ENCODE measurements at regions not wholly inside any gene's neighbourhood (a gene's known extent, or its start where the extent isn't known, plus 50 kb on each side); places are given as distances from the start of the nearest gene placed in this dataset.

- no peak overlapping the region for H3K9ac ChIP-seq (replicated peaks in 1 of 4; ENCODE audit: extremely low read depth in 1 of 4, low read depth in 3 of 4, low read length in 3 of 4)
- no peaks in the 10 kb centered on the region for H3K23me2 ChIP-seq (ENCODE audit: low read depth, low read length)
- H3K4me3 ChIP-seq (ENCODE audit: extremely low read depth in 1 of 4, insufficient read depth in 2 of 4, low read depth in 3 of 4, low read length in 4 of 4): no peak overlapping the region
- no peak overlapping the region for H2BK120ac ChIP-seq (replicated peaks; ENCODE audit: low read depth, low read length)
- no peak overlapping the region for H4K8ac ChIP-seq (ENCODE audit: extremely low read depth, insufficient read depth, low read length)
- no peaks in the 10 kb centered on the region for H3K4me1 ChIP-seq (replicated peaks in 1 of 4; ENCODE audit: control insufficient read depth in 3 of 4, insufficient read depth in 4 of 4, low read length in 3 of 4)
- H4K5ac ChIP-seq (ENCODE audit: insufficient read length, low read depth, low read length): no peak overlapping the region
- 0 out of 4 replicates have a peak, but pooled peaks cover 0 to 6% of the 10 kb centered on the region in 2 experiments for H3K9me3 ChIP-seq (ENCODE audit: insufficient read depth in 2 of 2, low read depth in 1 of 2, low read length in 1 of 2)
- no peak overlapping the region for H2AK5ac ChIP-seq (ENCODE audit: low read depth, low read length)
- H2BK15ac ChIP-seq (ENCODE audit: low read length): no peak overlapping the region
- no peaks in the 10 kb centered on the region for H3K27me3 ChIP-seq (replicated peaks in 1 of 4; ENCODE audit: control insufficient read depth in 3 of 4, extremely low read depth in 1 of 4, insufficient read depth in 3 of 4, low read length in 3 of 4)
- H2AFZ ChIP-seq (ENCODE audit: low read length): no peak overlapping the region
- H2BK12ac ChIP-seq (ENCODE audit: low read depth, low read length): no peak overlapping the region
- H3K4me2 ChIP-seq (ENCODE audit: insufficient read depth in 1 of 2, low read depth in 2 of 2, low read length in 2 of 2): no peak overlapping the region
- no peak overlapping the region for H3K27ac ChIP-seq (ENCODE audit: low read depth, low read length)
- H3K14ac ChIP-seq (ENCODE audit: insufficient read length): no peak overlapping the region
- no peak for FAIRE-seq
- H4K91ac ChIP-seq (replicated peaks; ENCODE audit: insufficient read length, low read length): no peak overlapping the region
- no peaks in the 10 kb centered on the region for H3K36me3 ChIP-seq (ENCODE audit: control insufficient read depth in 2 of 4, insufficient read depth in 4 of 4, low read length in 3 of 4)
- H2BK20ac ChIP-seq (ENCODE audit: low read length): no peak overlapping the region
- 100% methylated on average over 1 of the region's 1 CpG; no CpG with 5 or more reads in 1 of the 2 experiments for WGBS, 2 experiments (ENCODE audit: extremely low coverage in 1 of 2, insufficient coverage in 1 of 2, insufficient read length in 1 of 2, insufficient replicate concordance in 2 of 2, low coverage in 1 of 2, low lambda C conversion rate in 2 of 2, missing lambda C conversion rate in 1 of 2)
- no peaks in the 10 kb centered on the region for H4K20me1 ChIP-seq (replicated peaks in 1 of 2; ENCODE audit: control insufficient read depth in 1 of 2, insufficient read depth in 2 of 2, low read length in 2 of 2)
- DNase-seq (ENCODE audit: low read depth in 1 of 2, low spot score in 2 of 2): no peak
- H3K79me2 ChIP-seq (ENCODE audit: control insufficient read depth in 1 of 2, insufficient read depth in 2 of 2, low read length in 2 of 2): no peaks in the 10 kb centered on the region
- H3K56ac ChIP-seq (replicated peaks; ENCODE audit: insufficient read length, low read depth, low read length): no peak overlapping the region
- no peak overlapping the region for H3K4ac ChIP-seq (replicated peaks; ENCODE audit: insufficient read length, low read depth, low read length)
- no peaks in the 10 kb centered on the region for H3K79me1 ChIP-seq (ENCODE audit: low read depth, low read length)
- POLR2A ChIA-PET (ENCODE audit: partially characterized antibody): no interaction called here
- H3K18ac ChIP-seq (ENCODE audit: extremely low read depth, low read length): no peak overlapping the region
- no peak overlapping the region for H3K23ac ChIP-seq (ENCODE audit: insufficient read length)
- no peak overlapping the region for H2BK5ac ChIP-seq (ENCODE audit: low read depth, low read length)
- CTCF ChIA-PET (ENCODE audit: partially characterized antibody): interaction anchor here (0.6 to 1.2 kb wide), 3 partner anchors 17 to 97 kb away, joined by 3 read pairs; no protein-coding TSS in a partner anchor
- TF ChIP-seq CEBPB (IDR thresholded peaks at IDR 0.05; ENCODE audit: low read depth, low read length) (no peak), CHD1 (IDR thresholded peaks at IDR 0.05; ENCODE audit: low read depth, low read length) (no peak), ASH2L (IDR thresholded peaks at IDR 0.05; ENCODE audit: low read length) (no peak), ATF2 (IDR thresholded peaks at IDR 0.05; ENCODE audit: low read length) (no peak), SIRT6 (IDR thresholded peaks at IDR 0.05; ENCODE audit: low read length) (no peak), SP4 (IDR thresholded peaks at IDR 0.05; ENCODE audit: low read length) (no peak), EZH2 (IDR thresholded peaks at IDR 0.05; ENCODE audit: low read depth, low read length, severe bottlenecking) (no peak), HDAC2 (IDR thresholded peaks at IDR 0.05; ENCODE audit: borderline replicate concordance in 1 of 2, low read depth in 2 of 2, low read length in 2 of 2) (no peak), GTF2F1 (IDR thresholded peaks at IDR 0.05; ENCODE audit: borderline replicate concordance, low read depth, low read length) (no peak), RNF2 (IDR thresholded peaks at IDR 0.05; ENCODE audit: borderline replicate concordance, low read depth, low read length, missing control alignments, poor library complexity, severe bottlenecking) (no peak), KDM4A (IDR thresholded peaks at IDR 0.05; ENCODE audit: low read depth, low read length, severe bottlenecking) (no peak), FOSL1 (IDR thresholded peaks at IDR 0.05; ENCODE audit: insufficient read depth, low read depth, low read length) (no peak), SP2 (IDR thresholded peaks at IDR 0.05; ENCODE audit: low read length) (no peak)
These were observed 696.9 kb downstream of the RAB28 start for GRCh38 chr4:12787261-12787660.
